Ectodermal cell (in vitro differentiated cells): ENCODE measurements at regions not wholly inside any gene's neighbourhood (a gene's known extent, or its start where the extent isn't known, plus 50 kb on each side); places are given as distances from the start of the nearest gene placed in this dataset.
"Not testable (repeated sequence)": the region's sequence is repeated elsewhere in the genome, so short reads cannot be mapped to it uniquely, and the experiment has no call there.

Experiments
- H3K27ac ChIP-seq: 2 replicates; pipeline ENCODE4 v1.7.0; 2013; ENCODE audit warnings: mild to moderate bottlenecking, low read depth, low read length; ENCODE audit not compliant: insufficient read depth, poor library complexity, severe bottlenecking
- H3K27me3 ChIP-seq: 2 replicates; pipeline ENCODE4 v1.7.0; 2013; ENCODE audit warnings: mild to moderate bottlenecking, low read length; ENCODE audit not compliant: insufficient read depth, control insufficient read depth, poor library complexity, severe bottlenecking
- H3K36me3 ChIP-seq: one replicate; pipeline ENCODE4 v1.7.0; 2013; ENCODE audit warnings: low read length; ENCODE audit not compliant: control insufficient read depth, insufficient read depth
- H3K4me1 ChIP-seq: one replicate; pipeline ENCODE4 v1.7.0; 2013; ENCODE audit warnings: low read length; ENCODE audit not compliant: control insufficient read depth, insufficient read depth
- H3K4me3 ChIP-seq: 2 replicates; pipeline ENCODE4 v1.7.0; 2013; ENCODE audit warnings: low read depth, low read length, control low read depth; ENCODE audit not compliant: insufficient read depth
- H3K9me3 ChIP-seq: 2 replicates; pipeline ENCODE4 v1.7.0; 2013; ENCODE audit warnings: mild to moderate bottlenecking, low read length, moderate library complexity; ENCODE audit not compliant: control insufficient read depth
- WGBS, 2 experiments: methylation state at CpG; one replicate each; pipeline ENCODE4 v1.1.7; 2013; ENCODE audit warnings: missing lambda C conversion rate in 2 of 2; 5-methylcytosine and 5-hydroxymethylcytosine counted together

DNA sequence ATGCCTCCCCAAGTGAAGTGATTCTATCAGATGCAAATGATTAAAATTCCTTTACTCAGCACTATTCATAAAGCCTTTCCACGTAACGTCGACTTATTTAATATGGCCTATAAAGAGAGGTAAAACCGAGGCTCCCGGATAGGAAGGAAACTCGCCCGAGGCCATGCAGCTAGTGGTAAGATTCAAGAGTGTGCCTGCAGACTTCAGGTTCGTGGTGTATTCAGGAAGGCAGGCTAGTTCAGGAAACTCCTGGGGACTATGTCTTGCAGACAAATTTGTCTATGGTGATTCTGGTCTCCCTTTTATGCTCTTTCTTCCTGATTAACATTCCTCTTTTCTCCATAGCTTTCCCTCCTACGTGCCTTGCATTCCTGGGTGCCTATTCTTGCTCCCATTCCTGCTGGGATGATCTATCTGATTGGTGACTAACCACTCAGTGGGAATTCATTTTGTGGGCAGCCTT, 150.7 kb downstream of the SST start:
- H3K4me3 ChIP-seq = no peak overlapping the region
- H3K27ac ChIP-seq = no peak overlapping the region
- H3K36me3 ChIP-seq = no peaks in the 10 kb centered on the region
- peaks cover 3% of the 10 kb centered on the region for H3K4me1 ChIP-seq
- H3K9me3 ChIP-seq = no peaks in the 10 kb centered on the region
- no peaks in the 10 kb centered on the region for H3K27me3 ChIP-seq
- 23 to 24% methylated on average over 9 of the region's 9 CpGs for WGBS, 2 experiments

DNA sequence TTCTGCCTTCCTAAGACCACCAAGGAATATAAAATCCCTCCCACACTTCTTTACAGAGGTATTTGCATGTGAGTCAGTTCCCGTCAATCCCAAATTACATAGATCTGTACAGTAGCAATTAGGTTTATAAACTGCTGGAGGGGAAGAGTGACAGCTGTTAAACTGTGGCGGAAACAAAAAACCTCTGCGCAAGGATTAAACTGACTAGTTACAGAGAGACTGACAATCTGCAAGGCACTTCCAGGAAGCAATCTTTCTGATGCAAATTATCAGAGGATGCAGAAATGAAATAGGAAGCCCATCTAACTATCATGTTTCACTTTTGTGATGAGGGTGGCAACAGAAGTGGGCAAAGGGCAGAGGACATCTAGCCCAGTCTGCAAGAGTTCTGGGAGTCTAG, 150.4 kb downstream of the RTP4 start:
- no peaks in the 10 kb centered on the region for H3K9me3 ChIP-seq
- 92 to 96% methylated on average over 2 to 3 of the region's 3 CpGs for WGBS, 2 experiments
- H3K4me3 ChIP-seq = no peak overlapping the region
- H3K4me1 ChIP-seq = peaks cover 3% of the 10 kb centered on the region
- no peaks in the 10 kb centered on the region for H3K27me3 ChIP-seq
- H3K36me3 ChIP-seq = no peaks in the 10 kb centered on the region
- no peak overlapping the region for H3K27ac ChIP-seq

DNA sequence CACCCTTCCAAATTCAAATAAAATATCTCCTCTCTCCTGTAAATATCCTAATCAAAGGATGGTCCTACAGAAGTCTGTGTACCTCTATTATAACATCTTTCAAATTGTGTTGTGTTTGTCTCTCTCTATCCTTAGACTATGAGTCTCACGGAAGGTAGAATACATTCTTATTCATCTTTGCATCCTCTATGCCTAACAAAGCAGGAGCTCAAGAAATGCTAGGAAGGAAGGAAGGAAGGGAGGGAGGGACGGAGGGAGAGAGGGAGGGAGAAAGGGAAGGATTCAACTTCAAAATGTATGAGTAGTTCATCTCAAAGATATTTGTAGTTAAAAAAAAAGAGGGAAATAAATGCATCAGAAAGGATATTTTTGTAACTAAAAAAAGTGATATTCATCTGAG, 150.0 kb downstream of the RTP4 start:
- Histone ChIP-seq H3K9me3 (no peaks in the 10 kb centered on the region), H3K36me3 (no peaks in the 10 kb centered on the region), H3K27ac (no peak overlapping the region), H3K27me3 (no peaks in the 10 kb centered on the region), H3K4me1 (peaks cover 3% of the 10 kb centered on the region), H3K4me3 (no peak overlapping the region)
- WGBS, 2 experiments = 55 to 69% methylated on average over 1 to 2 of the region's 2 CpGs

DNA sequence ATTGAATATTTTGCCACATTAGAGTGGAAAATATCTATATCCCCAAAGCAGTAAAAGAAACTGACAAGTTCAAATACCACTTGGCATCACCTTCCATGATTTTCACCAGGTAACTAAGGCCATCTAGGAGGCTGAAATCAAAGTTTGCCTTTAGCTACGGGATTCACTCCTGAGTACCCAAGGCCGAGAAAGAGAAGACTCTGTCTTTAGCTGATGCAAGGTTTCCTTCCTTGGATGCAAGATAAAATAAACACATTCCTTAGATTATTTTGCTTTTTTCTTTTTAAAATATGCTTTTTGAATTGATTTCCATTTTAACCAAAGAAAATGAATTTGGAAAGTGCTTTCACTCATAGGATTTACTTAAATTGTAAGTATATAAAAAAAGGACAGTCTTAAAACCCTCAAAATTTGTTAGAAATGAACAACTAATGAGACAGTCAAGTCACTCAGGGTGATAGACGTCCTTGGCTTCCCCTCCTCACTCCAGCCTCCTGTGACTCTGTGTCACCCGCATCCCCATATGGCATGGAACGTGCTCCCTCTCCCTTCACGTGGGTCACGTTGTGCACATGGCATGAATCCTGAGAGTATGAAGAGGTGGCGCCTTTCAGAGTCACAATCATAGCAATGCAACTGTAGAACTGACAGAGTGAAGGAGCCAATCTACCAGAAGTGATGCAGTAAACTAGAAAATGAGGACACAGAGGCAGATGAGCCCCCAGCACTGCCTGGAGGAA, 148.4 kb downstream of the RTP4 start:
- H3K36me3 ChIP-seq = no peaks in the 10 kb centered on the region
- H3K27ac ChIP-seq = no peak overlapping the region
- H3K4me1 ChIP-seq = peaks cover 3% of the 10 kb centered on the region
- no peaks in the 10 kb centered on the region for H3K27me3 ChIP-seq
- H3K9me3 ChIP-seq = no peaks in the 10 kb centered on the region
- WGBS, 2 experiments = 92 to 95% methylated on average over 8 of the region's 8 CpGs
- no peak overlapping the region for H3K4me3 ChIP-seq

DNA sequence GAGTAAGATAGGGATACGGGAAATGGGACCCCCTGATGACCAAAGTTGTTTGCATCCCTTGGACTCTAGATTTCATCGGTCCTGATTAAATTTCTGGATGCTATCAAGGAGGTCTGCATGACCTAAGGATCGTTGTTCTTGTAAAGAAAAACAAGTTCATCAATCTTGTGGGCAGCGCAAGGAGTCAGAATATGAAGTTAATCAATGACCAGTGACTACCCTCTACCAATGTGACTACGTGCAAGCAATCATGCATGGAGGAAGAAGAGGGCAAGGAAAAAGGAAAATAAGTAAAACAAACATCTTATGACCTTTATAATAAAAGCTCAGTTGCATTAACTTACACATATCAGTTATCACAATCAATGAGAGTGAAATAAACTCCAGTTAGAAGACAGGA, 139.7 kb downstream of the RTP4 start:
- Histone ChIP-seq H3K4me3 (no peak overlapping the region), H3K4me1 (no peaks in the 10 kb centered on the region), H3K9me3 (no peaks in the 10 kb centered on the region), H3K27me3 (no peaks in the 10 kb centered on the region), H3K27ac (no peak overlapping the region), H3K36me3 (no peaks in the 10 kb centered on the region)
- 89 to 96% methylated on average over 4 to 5 of the region's 5 CpGs for WGBS, 2 experiments

DNA sequence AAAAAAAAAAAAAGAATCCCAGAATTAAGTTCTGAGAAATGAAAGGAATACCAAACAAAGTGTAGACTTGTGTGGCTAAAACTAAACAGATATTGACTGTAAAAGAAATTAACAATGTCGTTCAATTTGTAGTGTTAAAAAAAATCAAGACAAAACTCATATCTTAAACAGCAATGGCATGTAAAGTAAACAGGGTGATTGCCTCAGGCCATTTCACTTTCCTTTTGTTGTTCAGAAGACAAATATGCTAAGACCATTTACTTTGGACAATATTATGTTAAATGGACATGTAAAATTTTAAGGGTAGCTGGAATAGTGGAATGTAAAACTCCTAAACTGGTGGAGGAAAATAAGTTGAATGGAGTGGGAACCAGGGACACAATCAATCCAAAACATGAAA, 139.1 kb downstream of the RTP4 start:
- no peak overlapping the region for H3K27ac ChIP-seq
- no peaks in the 10 kb centered on the region for H3K4me1 ChIP-seq
- WGBS, 2 experiments = 91 to 100% methylated on average over 1 of the region's 1 CpG
- H3K27me3 ChIP-seq = no peaks in the 10 kb centered on the region
- H3K9me3 ChIP-seq = no peaks in the 10 kb centered on the region
- no peak overlapping the region for H3K4me3 ChIP-seq
- H3K36me3 ChIP-seq = no peaks in the 10 kb centered on the region

DNA sequence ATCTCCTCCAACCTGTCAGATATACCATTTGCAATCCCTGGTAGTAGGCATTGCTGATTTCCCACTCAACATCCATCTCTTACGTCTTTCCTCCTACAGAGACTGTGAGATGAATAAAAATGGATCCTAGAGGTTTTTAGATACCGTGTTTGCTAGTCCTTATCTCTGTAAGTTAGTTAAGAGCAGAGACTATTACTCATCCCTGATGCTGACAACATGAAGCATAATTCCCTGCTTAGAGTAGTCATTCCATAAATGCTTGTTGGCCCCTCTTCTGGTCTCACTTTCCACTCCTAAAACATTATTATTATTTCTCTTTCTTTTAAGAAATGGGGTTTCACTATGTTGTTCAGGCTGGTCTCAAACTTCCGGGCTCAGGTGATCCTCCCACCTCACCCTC, 136.2 kb downstream of the RTP4 start:
- no peaks in the 10 kb centered on the region for H3K4me1 ChIP-seq
- H3K27ac ChIP-seq = no peak overlapping the region
- no peak overlapping the region for H3K4me3 ChIP-seq
- WGBS, 2 experiments = 89 to 98% methylated on average over 3 of the region's 3 CpGs
- H3K27me3 ChIP-seq = no peaks in the 10 kb centered on the region
- H3K36me3 ChIP-seq = no peaks in the 10 kb centered on the region
- no peaks in the 10 kb centered on the region for H3K9me3 ChIP-seq

DNA sequence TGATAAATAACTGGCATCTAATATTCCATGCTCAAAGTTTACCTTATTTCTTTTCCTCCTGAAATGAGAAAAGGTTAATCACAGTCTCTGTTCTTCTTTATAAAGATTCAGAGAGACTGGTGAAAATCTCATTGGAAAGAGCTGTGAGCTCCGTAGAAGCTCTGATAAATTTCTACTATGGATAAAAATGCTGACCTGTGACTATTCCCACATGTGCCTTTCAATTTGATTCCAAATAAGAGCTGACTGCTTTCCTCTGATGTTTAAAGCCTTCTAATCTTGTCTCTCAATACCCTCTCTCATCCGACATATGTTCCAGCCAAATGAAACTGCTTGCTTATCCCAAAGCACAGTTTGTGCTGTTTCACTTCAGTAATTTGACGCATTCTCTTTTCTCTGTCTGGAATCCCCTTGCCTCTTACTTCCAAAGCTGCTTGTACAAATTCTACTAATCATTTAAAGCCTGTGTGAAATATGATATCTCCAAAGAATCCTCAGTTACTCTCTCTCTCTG, 130.1 kb downstream of the RTP4 start:
- 91 to 92% methylated on average over 3 of the region's 3 CpGs for WGBS, 2 experiments
- Histone ChIP-seq H3K4me1 (no peaks in the 10 kb centered on the region), H3K4me3 (no peak overlapping the region), H3K27ac (no peak overlapping the region), H3K36me3 (no peaks in the 10 kb centered on the region), H3K9me3 (no peaks in the 10 kb centered on the region), H3K27me3 (no peaks in the 10 kb centered on the region)

DNA sequence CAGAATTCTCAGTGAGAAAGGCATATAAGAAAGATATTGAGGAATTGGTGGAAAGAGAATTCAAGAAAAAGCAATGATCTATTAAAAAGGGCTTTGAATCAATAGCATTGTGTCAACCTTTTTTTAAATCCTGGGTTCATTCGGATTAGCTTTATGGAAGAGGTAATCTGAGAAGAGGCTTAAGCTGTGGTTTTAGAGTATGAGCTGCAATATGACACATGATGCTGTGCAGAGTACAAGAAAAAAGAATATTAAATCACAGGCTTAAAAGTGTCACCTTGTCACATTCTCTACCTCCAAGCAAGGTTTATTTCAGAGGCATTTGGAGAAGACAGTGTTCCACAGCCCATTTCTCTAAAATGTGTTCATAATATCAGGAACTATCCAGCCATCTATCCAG, 128.9 kb downstream of the RTP4 start:
- no peaks in the 10 kb centered on the region for H3K9me3 ChIP-seq
- H3K4me3 ChIP-seq = no peak overlapping the region
- H3K27ac ChIP-seq = no peak overlapping the region
- no peaks in the 10 kb centered on the region for H3K27me3 ChIP-seq
- no peaks in the 10 kb centered on the region for H3K36me3 ChIP-seq
- 91 to 93% methylated on average over 1 of the region's 1 CpG for whole genome bisulfite sequencing, 2 experiments
- no peaks in the 10 kb centered on the region for H3K4me1 ChIP-seq

DNA sequence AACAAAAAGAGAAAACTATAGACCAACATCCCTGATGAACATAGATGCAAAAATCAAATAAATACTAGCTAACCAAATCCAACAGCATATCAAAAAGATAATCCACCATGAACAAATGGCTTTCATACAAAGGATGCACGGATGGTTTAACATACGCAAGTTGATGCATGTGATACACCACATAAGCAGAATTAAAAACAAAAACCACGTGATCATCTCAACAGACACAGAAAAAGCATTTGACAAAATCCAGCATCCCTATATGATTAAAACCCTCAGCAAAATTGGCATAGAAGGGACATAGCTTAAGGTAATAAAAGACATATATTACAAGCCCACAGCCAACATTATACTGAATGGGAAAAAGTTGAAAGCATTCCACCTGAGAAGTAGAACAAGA, 125.9 kb downstream of the RTP4 start:
- not testable (repeated sequence) for H3K4me1 ChIP-seq, H3K4me3 ChIP-seq, H3K36me3 ChIP-seq, H3K9me3 ChIP-seq, H3K27me3 ChIP-seq, H3K27ac ChIP-seq
- 87 to 92% methylated on average over 3 of the region's 3 CpGs for WGBS, 2 experiments
